Endothelial cell of umbilical vein (primary cell): ENCODE measurements at regions not wholly inside any gene's neighbourhood (a gene's known extent, or its start where the extent isn't known, plus 50 kb on each side); places are given as distances from the start of the nearest gene placed in this dataset.

ENCODE experiments used
- BruUV-seq: library from RNA; stranded (reverse); fragments of 400-500 nt; replicated peaks from 2 replicates; lab custom pipeline; 2021; lab: Mats Ljungman, UMichigan
- CTCF ChIA-PET: fragments of 300-600, 350-600 bp; sonication (Branson Sonifier 250); formaldehyde crosslinking; loops from one replicate; lab custom pipeline; 2021; ENCODE audit warnings: antibody characterized with exemption, inconsistent platforms; lab: Charles Lee
- POLR2A ChIA-PET: fragments of 300-600, 350-600 bp; sonication (Branson Sonifier 250); formaldehyde crosslinking; loops from one replicate; lab custom pipeline; 2021; ENCODE audit warnings: antibody characterized with exemption, inconsistent platforms; lab: Charles Lee
- DNase-seq: peaks from one replicate; pipeline ENCODE4 v3.0.0-alpha.2; 2011; ENCODE audit warnings: low read depth, low spot score
- FAIRE-seq: peaks from 2 replicates; lab custom pipeline; 2011; peaks lifted over from hg19 to GRCh38; lab: Jason Lieb, UNC
- H2AFZ ChIP-seq: 2 replicates; pipeline ENCODE4 v1.6.0; 2012; ENCODE audit warnings: low read depth, low read length, control low read depth, inconsistent platforms
- H3K27ac ChIP-seq: 2 replicates; pipeline ENCODE4 v1.5.1; 2011; ENCODE audit warnings: low read depth, mild to moderate bottlenecking, control low read depth, low read length, moderate library complexity; ENCODE audit not compliant: insufficient read depth
- H3K27me3 ChIP-seq, 2 experiments: 2 replicates each; pipeline versions ENCODE4 v1.6.0 to v1.6.1; 2011; ENCODE audit warnings: low read length in 2 of 2, mixed read lengths in 1 of 2; ENCODE audit not compliant: control insufficient read depth in 2 of 2, insufficient read depth in 2 of 2
- H3K36me3 ChIP-seq, 2 experiments: 2 replicates in 1 of 2; 3 replicates in 1 of 2; pipeline ENCODE4 v1.5.1; 2011; ENCODE audit warnings: low read length in 2 of 2, mild to moderate bottlenecking in 1 of 2, moderate library complexity in 1 of 2; ENCODE audit not compliant: control insufficient read depth in 2 of 2, insufficient read depth in 2 of 2; ENCODE audit errors: extremely low read depth in 1 of 2
- H3K4me1 ChIP-seq: 3 replicates; pipeline ENCODE4 v1.5.1; 2011; ENCODE audit warnings: mild to moderate bottlenecking, low read length; ENCODE audit not compliant: control insufficient read depth, insufficient read depth; ENCODE audit errors: extremely low read depth
- H3K4me2 ChIP-seq: 2 replicates; pipeline ENCODE4 v1.6.1; 2011; ENCODE audit warnings: low read length, control low read depth, mixed read lengths; ENCODE audit not compliant: insufficient read depth
- H3K4me3 ChIP-seq, 3 experiments: fragments of 200-600 bp in 1 of 3; sonication (generic), shearing (Covaris generic) in 1 of 3; replicated peaks in 1 of 3; 2 replicates each; pipeline ENCODE4 v1.5.1; 2011 to 2016; ENCODE audit warnings: control low read depth in 3 of 3, low read length in 3 of 3, mild to moderate bottlenecking in 2 of 3, inconsistent platforms in 1 of 3, low read depth in 1 of 3, moderate library complexity in 1 of 3; ENCODE audit not compliant: insufficient read depth in 1 of 3
- H3K79me2 ChIP-seq: 2 replicates; pipeline ENCODE4 v1.6.0; 2012; ENCODE audit warnings: low read length, inconsistent platforms; ENCODE audit not compliant: control insufficient read depth, insufficient read depth
- H3K9ac ChIP-seq: replicated peaks from 2 replicates; pipeline ENCODE3; 2011; ENCODE audit warnings: low read length, control low read depth; ENCODE audit not compliant: insufficient read depth; ENCODE audit errors: extremely low read depth
- H3K9me1 ChIP-seq: replicated peaks from 3 replicates; pipeline ENCODE4 v1.6.0; 2011; ENCODE audit warnings: mild to moderate bottlenecking, low read length; ENCODE audit not compliant: control insufficient read depth, insufficient read depth; ENCODE audit errors: extremely low read depth
- H3K9me3 ChIP-seq: replicated peaks from 2 replicates; pipeline ENCODE4 v1.5.1; 2012; ENCODE audit warnings: low read length, inconsistent platforms; ENCODE audit not compliant: control insufficient read depth, insufficient read depth
- H4K20me1 ChIP-seq: replicated peaks from 2 replicates; pipeline ENCODE3; 2011; ENCODE audit warnings: mild to moderate bottlenecking, low read length; ENCODE audit not compliant: control insufficient read depth, insufficient read depth; ENCODE audit errors: extremely low read depth
- CTCF ChIP-seq, 2 donors: IDR thresholded peaks; 1 replicate in 1 of 2; 2 replicates in 1 of 2; pipeline ENCODE4 v1.5.1; 2011; ENCODE audit warnings: low read length in 2 of 2, mild to moderate bottlenecking in 2 of 2, moderate library complexity in 2 of 2, control low read depth in 1 of 2, inconsistent platforms in 1 of 2, low read depth in 1 of 2; ENCODE audit not compliant: insufficient read depth in 1 of 2; ENCODE audit errors: extremely low read depth in 1 of 2
- EZH2 ChIP-seq: IDR thresholded peaks from 2 replicates; pipeline ENCODE4 v1.6.1; 2012; ENCODE audit warnings: borderline replicate concordance, low read depth, mild to moderate bottlenecking, moderate library complexity, low read length, inconsistent platforms; ENCODE audit not compliant: severe bottlenecking
- FOS ChIP-seq: IDR thresholded peaks from 2 replicates; pipeline ENCODE4 v1.6.1; 2011; ENCODE audit warnings: mild to moderate bottlenecking, low read length, moderate library complexity, borderline replicate concordance; ENCODE audit not compliant: insufficient read depth
- GATA2 ChIP-seq: IDR thresholded peaks from 2 replicates; pipeline ENCODE4 v1.7.0; 2011; ENCODE audit warnings: low read depth, mild to moderate bottlenecking, moderate library complexity, mixed read lengths, low read length; ENCODE audit not compliant: insufficient read length, insufficient read depth
- JUN ChIP-seq: IDR thresholded peaks from 2 replicates; pipeline ENCODE4 v1.6.1; 2011; ENCODE audit warnings: borderline replicate concordance, low read depth; ENCODE audit not compliant: insufficient read length, insufficient read depth
- MAX ChIP-seq: IDR thresholded peaks from 2 replicates; pipeline ENCODE4 v1.6.1; 2011; ENCODE audit not compliant: insufficient read depth, insufficient read length
- MYC ChIP-seq: IDR thresholded peaks from one replicate; pipeline ENCODE4 v1.6.1; 2011; ENCODE audit warnings: mild to moderate bottlenecking, low read depth, low read length
- POLR2A ChIP-seq: IDR thresholded peaks from 2 replicates; pipeline ENCODE4 v1.6.1; 2012; ENCODE audit warnings: low read depth, mild to moderate bottlenecking, control low read depth, low read length
- POLR2AphosphoS5 ChIP-seq: IDR thresholded peaks from 2 replicates; pipeline ENCODE4 v1.6.1; 2012; ENCODE audit warnings: low read depth, mild to moderate bottlenecking, control low read depth, low read length, moderate library complexity; ENCODE audit not compliant: insufficient read depth
- dilution Hi-C: fragments of 300-500 bp; cut with MboI; formaldehyde crosslinking; loops from one replicate; pipeline ENCODE4 v1.15.0; 2019; ENCODE audit warnings: low sequenced_read_pairs; ENCODE audit not compliant: extremely low pct_ligation_motif_present
- intact Hi-C: fragments of 100-400 bp; cut with micrococcal nuclease; formaldehyde crosslinking; loops from one replicate; pipeline ENCODE4 v1.10.0; 2022

- H3K9ac ChIP-seq: no peak overlapping the region
- no peaks in the 10 kb centered on the region for H3K9me1 ChIP-seq
- H4K20me1 ChIP-seq: no peaks in the 10 kb centered on the region
- no peaks in the 10 kb centered on the region for H3K36me3 ChIP-seq
- no peaks in the 10 kb centered on the region for H3K9me3 ChIP-seq
- TF ChIP-seq EZH2: no peak
- TF ChIP-seq FOS: no peak
- TF ChIP-seq JUN: no peak
- TF ChIP-seq POLR2A: no peak
- no peak for TF ChIP-seq GATA2
- TF ChIP-seq POLR2AphosphoS5: no peak
- no peak for TF ChIP-seq MAX
- TF ChIP-seq MYC: no peak
- no peak for TF ChIP-seq CTCF (IDR thresholded peaks at IDR 0.05; ENCODE audit: extremely low read depth in 1 of 2, insufficient read depth in 1 of 2, low read depth in 1 of 2, low read length in 2 of 2)
- dilution Hi-C loops (no loop called here), intact Hi-C loops (no loop called here)
- H3K27ac ChIP-seq: no peak overlapping the region
- CTCF ChIA-PET: no interaction called here
- POLR2A ChIA-PET: no interaction called here
- no peak overlapping the region for H2AFZ ChIP-seq
- H3K4me3 ChIP-seq: no peak overlapping the region
- DNase-seq: no peak
- H3K27me3 ChIP-seq: no peaks in the 10 kb centered on the region
- H3K4me1 ChIP-seq: no peaks in the 10 kb centered on the region
- no peak for FAIRE-seq
- no TSS peak for BruUV-seq
- H3K79me2 ChIP-seq: no peaks in the 10 kb centered on the region
- H3K4me2 ChIP-seq: no peak overlapping the region
These were observed 297.6 kb upstream of the IGFBP3 start for GRCh38 chr7:46218461-46219200.
